Muscle layer of duodenum (tissue), 2 donors: ENCODE measurements at regions not wholly inside any gene's neighbourhood (a gene's known extent, or its start where the extent isn't known, plus 50 kb on each side); places are given as distances from the start of the nearest gene placed in this dataset.

Source experiments
- H3K27ac ChIP-seq: one replicate; pipeline ENCODE4 v1.7.0; 2013; ENCODE audit warnings: mild to moderate bottlenecking, low read length
- H3K27me3 ChIP-seq: one replicate; pipeline ENCODE4 v1.7.0; 2013; ENCODE audit warnings: low read depth, mild to moderate bottlenecking, control low read depth, low read length
- H3K36me3 ChIP-seq, 2 donors: one replicate each; pipeline ENCODE4 v1.7.0; 2013; ENCODE audit warnings: low read length in 2 of 2, control low read depth in 1 of 2, mild to moderate bottlenecking in 1 of 2; ENCODE audit not compliant: insufficient read depth in 2 of 2, control insufficient read depth in 1 of 2
- H3K4me1 ChIP-seq, 2 donors: one replicate each; pipeline ENCODE4 v1.7.0; 2013; ENCODE audit warnings: low read length in 2 of 2, mild to moderate bottlenecking in 2 of 2, control low read depth in 1 of 2, moderate library complexity in 1 of 2; ENCODE audit not compliant: insufficient read depth in 2 of 2, control insufficient read depth in 1 of 2
- H3K4me3 ChIP-seq, 2 donors: one replicate each; pipeline ENCODE4 v1.7.0; 2013; ENCODE audit warnings: low read length in 2 of 2, low read depth in 1 of 2, mild to moderate bottlenecking in 1 of 2
- H3K9me3 ChIP-seq, 2 donors: one replicate each; pipeline ENCODE4 v1.7.0; 2013; ENCODE audit warnings: low read length in 2 of 2, control low read depth in 1 of 2, mild to moderate bottlenecking in 1 of 2; ENCODE audit not compliant: control insufficient read depth in 1 of 2
- donor health status: healthy.

DNA sequence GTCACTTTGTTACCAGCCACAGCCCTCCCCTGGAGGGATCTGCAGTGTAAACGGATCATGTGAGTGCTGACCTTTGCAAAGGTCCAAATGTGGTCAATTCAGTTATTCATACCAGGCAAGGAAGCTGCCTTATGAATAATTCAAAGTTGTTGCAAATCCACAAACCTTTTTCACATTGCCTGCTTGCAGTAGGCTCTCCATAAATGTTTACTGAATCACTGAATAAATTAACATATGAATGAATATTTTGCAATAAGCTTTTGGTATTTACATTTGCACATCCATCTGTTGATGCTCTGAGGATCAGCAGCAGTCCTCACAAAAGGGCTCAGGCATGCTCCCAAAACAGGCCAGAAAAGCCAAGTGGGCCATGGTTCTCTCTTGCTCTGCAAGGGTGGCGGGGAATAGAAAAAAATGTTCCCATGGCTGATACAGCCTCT is 156.8 kb downstream of the VAPA start:
- Histone ChIP-seq H3K27ac (no peak overlapping the region), H3K9me3 (no peaks in the 10 kb centered on the region), H3K36me3 (no peaks in the 10 kb centered on the region), H3K4me1 (no peaks in the 10 kb centered on the region), H3K27me3 (no peaks in the 10 kb centered on the region), H3K4me3 (no peak overlapping the region)

DNA sequence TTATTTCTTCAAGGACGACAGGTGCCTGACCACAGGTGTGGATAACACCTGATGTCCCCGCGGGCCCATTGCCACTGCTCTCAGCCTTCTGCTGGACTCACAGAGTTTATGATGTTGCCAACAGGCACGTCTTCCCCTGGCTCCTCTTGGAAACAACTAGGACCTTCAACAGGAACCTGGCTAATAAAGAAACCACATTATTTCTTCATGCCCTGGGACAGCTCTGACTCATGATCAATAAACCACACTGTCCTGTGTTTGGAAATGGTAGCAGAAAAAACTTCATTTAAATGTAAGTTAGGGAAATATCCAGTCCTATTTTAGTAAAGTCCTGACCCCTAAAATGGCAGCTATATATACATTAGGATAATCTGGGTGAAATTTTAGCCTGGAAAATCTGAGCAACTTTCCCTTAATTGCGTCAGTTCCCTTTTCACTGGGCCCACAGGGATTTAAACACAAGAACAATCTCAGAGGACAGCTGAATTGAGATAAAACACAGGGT is 158.9 kb downstream of the VAPA start:
- Histone ChIP-seq H3K9me3 (no peaks in the 10 kb centered on the region), H3K27me3 (no peaks in the 10 kb centered on the region), H3K27ac (no peak overlapping the region), H3K4me3 (no peak overlapping the region), H3K4me1 (no peaks in the 10 kb centered on the region), H3K36me3 (no peaks in the 10 kb centered on the region)

DNA sequence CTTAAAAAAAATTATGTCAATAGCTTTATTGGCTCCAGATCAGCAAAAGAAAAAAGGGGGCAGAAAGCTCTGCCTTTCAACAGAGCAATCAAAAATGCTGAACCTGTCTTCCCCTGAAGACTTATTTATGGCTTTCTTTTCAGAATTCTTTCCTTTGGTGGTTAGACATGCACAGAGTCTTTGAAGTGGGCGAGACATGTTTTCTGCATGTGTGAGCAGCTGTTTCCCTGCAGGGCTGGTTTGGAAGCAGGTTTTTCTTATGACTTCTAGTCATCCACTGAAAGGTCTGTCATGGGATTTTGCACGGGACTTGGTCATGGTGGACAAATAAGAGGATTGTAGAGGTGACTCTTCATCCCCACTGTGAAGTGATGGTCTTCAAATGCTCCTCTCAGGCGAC is 160.3 kb downstream of the VAPA start:
- Histone ChIP-seq H3K27me3 (no peaks in the 10 kb centered on the region), H3K4me3 (no peak overlapping the region), H3K9me3 (no peaks in the 10 kb centered on the region), H3K4me1 (no peaks in the 10 kb centered on the region), H3K27ac (no peak overlapping the region), H3K36me3 (no peaks in the 10 kb centered on the region)

DNA sequence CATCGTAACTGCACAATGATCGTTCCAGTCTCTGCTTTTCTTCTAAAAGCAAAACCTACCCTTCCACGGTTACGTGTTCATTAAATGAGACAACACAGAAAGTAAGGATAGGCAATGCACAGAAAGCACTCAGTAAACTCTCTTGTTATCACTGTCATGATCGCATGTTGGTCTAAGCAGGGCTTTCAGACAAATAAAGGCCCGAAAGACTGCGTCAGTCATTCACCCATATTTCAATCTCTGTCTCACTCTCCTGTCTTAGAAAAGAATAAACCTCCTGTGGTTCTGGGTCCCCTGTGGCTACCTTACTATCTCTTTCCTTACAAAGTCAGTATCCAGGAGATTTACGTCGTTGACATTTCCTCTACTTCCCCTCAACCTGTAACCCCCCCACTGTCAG is 160.9 kb downstream of the VAPA start:
- no peaks in the 10 kb centered on the region for H3K27me3 ChIP-seq
- no peaks in the 10 kb centered on the region for H3K9me3 ChIP-seq
- no peak overlapping the region for H3K27ac ChIP-seq
- no peaks in the 10 kb centered on the region for H3K36me3 ChIP-seq
- no peaks in the 10 kb centered on the region for H3K4me1 ChIP-seq
- no peak overlapping the region for H3K4me3 ChIP-seq

DNA sequence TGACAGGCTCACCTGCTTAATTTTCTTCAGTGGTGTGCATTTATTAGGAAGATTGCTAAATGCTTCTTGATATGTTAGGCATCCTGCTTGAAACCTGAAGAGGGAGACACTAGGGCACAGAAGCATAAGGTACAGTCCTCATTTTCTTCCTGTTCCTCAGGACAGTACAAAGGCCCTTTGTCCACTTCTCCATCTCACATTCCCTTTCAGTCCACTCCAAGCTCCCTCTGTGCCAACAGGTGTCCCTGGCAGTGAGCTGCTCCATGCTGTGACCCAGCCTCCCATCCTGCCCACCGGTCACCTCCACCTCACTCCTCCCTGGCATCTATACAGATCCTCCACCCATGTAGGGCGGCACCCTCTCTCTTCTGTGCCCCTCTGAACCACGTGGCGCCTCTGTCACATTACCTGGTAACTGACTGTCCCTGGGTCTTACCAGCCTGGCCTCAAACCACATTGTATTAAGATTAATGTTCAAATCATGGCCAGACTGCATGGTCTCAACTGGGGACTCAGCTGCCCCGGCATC is 162.8 kb downstream of the VAPA start:
- H3K9me3 ChIP-seq: no peaks in the 10 kb centered on the region
- H3K4me3 ChIP-seq: no peak overlapping the region
- no peaks in the 10 kb centered on the region for H3K4me1 ChIP-seq
- H3K27ac ChIP-seq: no peak overlapping the region
- no peaks in the 10 kb centered on the region for H3K36me3 ChIP-seq
- no peaks in the 10 kb centered on the region for H3K27me3 ChIP-seq

DNA sequence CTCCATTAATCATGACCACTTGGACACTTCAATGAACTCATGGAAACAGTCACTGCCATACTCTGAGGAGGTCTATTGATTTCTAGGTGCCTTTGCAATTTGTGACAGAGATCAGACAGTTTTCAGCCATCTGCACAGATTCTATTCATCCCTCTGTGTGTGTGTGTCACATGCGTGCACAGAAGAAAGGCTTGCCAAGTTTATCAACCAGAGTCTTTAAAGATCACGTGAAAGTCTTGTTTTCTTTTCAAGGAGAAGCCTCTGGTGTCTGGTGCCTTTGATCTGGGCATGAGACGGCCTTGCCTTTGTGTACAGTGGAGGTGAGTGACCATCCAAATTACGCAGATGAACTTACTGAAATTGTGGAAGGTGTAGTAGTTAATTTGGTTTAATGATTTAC is 164.2 kb downstream of the VAPA start:
- Histone ChIP-seq H3K4me1 (no peaks in the 10 kb centered on the region), H3K36me3 (no peaks in the 10 kb centered on the region), H3K4me3 (no peak overlapping the region), H3K27me3 (no peaks in the 10 kb centered on the region), H3K9me3 (peaks cover 0 to 6% of the 10 kb centered on the region in 2 donors), H3K27ac (no peak overlapping the region)

DNA sequence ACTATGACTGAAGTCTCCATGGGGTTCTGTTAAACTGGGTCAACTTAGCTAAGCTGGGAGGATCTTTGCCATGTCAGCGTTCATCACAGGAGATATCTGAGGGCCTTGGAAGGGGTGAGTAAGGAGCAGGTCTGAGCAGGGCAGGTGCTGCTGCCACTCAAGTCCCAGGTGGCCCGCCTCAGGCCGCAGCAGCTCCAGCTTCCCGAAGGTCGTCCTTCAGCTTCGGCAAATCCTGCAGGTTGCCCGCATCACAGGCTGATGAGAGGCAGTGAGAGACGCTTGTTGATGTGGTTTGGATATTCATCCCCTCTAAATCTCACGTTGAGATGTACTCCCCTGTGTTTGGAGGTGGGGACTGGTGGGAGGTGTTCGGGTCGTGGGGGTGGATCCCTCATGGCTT is 166.6 kb downstream of the VAPA start:
- Histone ChIP-seq H3K36me3 (no peaks in the 10 kb centered on the region), H3K4me1 (no peaks in the 10 kb centered on the region), H3K27me3 (no peaks in the 10 kb centered on the region), H3K4me3 (no peak overlapping the region), H3K9me3 (peaks cover 0 to 11% of the 10 kb centered on the region in 2 donors), H3K27ac (no peak overlapping the region)

DNA sequence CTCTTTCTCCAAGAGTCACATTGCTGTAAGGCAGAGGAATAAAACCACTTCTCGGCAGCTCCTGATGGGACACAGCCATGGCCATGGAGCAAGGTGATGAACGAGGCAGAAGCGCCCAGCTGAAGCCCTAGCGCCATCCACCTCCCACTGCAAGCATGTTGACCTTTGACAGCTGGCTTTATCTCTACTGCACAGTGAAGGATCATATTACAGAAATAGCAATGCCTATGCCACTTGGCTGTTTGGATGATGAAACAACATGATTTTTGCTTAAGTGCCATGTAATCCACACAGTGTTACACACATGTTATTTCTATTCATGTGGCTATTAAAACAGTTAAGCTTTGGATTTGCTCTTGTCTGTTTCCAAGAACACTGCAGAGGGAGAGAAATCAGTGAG is 167.7 kb downstream of the VAPA start:
- Histone ChIP-seq H3K27ac (no peak overlapping the region), H3K27me3 (no peaks in the 10 kb centered on the region), H3K4me3 (no peak overlapping the region), H3K4me1 (no peaks in the 10 kb centered on the region), H3K9me3 (peaks cover 0 to 11% of the 10 kb centered on the region in 2 donors), H3K36me3 (no peaks in the 10 kb centered on the region)

DNA sequence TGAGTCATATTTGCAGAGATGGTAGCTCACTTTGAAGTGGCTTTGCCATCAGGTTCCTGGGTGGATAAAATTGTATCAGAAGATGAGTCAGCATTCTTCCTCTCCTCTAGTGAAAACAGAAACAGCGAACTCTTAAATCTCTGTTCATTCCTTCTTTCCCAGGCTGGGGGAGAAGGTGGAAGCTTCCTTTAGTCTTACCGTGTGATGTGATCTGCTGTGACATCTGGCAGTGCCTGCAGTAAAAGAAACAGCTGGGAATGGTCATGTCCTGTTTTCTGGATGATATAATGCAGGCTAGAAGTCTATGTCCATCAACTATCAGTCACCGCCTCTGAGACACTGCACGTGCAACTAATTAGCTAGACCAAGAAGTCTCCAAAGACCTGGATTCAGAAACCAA is 171.6 kb downstream of the VAPA start:
- no peak overlapping the region for H3K27ac ChIP-seq
- H3K9me3 ChIP-seq: peaks cover 0 to 14% of the 10 kb centered on the region in 2 donors
- H3K4me1 ChIP-seq: no peaks in the 10 kb centered on the region
- H3K4me3 ChIP-seq: no peak overlapping the region
- H3K27me3 ChIP-seq: no peaks in the 10 kb centered on the region
- H3K36me3 ChIP-seq: no peaks in the 10 kb centered on the region

DNA sequence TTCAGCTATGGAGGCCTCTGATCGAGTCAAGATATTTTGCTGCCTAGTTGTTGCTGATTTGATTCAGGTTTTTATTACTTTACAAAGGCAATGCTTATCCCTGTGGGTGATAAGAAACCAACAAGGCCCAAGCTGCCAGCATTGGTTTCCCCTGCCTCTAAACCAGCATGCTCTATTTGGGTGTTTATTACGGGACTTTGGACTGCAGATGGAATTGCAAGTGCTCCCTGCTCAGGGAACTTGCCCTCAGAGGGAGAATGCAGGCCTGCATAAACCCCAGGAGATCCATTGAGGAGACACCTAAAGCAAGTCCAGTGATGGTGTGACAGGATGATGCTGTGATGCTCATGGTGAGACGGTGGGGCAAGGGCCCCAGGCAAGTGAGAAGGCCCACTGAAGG is 172.1 kb downstream of the VAPA start:
- Histone ChIP-seq H3K4me3 (no peak overlapping the region), H3K27ac (no peak overlapping the region), H3K27me3 (no peaks in the 10 kb centered on the region), H3K9me3 (peaks cover 0 to 14% of the 10 kb centered on the region in 2 donors), H3K4me1 (no peaks in the 10 kb centered on the region), H3K36me3 (no peaks in the 10 kb centered on the region)

DNA sequence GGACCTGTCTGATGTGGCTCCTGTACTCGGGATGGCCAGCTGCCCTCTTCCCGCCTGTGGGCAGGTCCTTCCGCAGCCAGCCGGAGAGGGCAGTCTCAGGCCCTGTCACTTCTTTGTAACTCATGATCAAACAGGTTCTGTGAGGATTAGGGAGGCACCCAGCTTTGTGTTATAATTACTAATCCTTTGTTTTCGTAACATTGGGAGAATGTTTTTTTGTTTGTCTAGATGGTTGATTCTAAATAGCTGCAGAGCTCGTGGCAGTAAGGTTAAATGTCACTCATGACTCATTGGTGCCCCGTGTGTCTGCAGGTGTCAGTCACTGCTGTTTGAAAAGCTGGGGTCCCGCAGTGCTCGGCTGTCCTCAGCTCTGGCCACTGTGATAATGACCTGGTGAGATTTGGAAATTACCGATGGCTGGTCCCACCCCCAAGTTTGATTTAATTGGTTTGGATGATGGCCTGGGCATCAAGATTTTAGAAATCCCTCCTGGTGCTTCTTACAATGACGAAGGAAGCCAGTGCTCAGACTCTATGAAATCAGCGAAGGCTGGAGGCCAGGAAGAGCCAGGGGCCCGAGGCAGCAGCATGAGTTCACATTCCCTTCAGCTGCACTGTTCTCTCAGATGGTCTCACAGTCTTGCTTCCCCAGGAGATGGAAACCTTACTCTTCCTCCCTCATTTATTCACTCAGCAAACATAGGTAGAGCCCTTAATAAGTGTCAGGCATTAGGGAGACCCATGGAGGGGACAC is 172.8 kb downstream of the VAPA start:
- no peaks in the 10 kb centered on the region for H3K27me3 ChIP-seq
- H3K4me3 ChIP-seq: no peak overlapping the region
- H3K27ac ChIP-seq: no peak overlapping the region
- H3K9me3 ChIP-seq: peaks cover 0 to 14% of the 10 kb centered on the region in 2 donors
- H3K36me3 ChIP-seq: no peaks in the 10 kb centered on the region
- no peaks in the 10 kb centered on the region for H3K4me1 ChIP-seq

DNA sequence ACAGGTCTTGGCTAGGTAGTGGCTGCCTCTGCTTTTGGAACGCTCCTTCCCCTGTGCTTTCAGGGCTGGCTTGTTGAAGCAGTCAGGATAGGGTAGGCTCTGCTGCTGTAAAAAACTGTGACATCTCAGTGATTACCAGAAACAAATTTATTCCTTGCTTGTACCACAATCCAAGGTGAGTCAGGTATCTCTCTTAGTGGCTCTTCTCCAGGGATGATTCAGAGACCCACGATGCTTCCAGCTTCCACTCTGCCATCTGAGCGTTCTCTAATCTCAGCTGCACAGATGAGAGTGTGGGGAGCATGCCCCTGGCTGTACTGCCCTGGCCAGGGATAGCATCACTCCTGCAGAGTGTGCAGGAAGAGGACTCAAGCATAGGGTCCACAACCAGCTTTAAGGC is 174.9 kb downstream of the VAPA start:
- Histone ChIP-seq H3K4me1 (no peaks in the 10 kb centered on the region), H3K27ac (no peak overlapping the region), H3K9me3 (peaks cover 0 to 3% of the 10 kb centered on the region in 2 donors), H3K36me3 (no peaks in the 10 kb centered on the region), H3K27me3 (no peaks in the 10 kb centered on the region), H3K4me3 (no peak overlapping the region)
